ENCODE measurements at regions not wholly inside any gene's neighbourhood (a gene's known extent, or its start where the extent isn't known, plus 50 kb on each side); places are given as distances from the start of the nearest gene placed in this dataset.

DNA sequence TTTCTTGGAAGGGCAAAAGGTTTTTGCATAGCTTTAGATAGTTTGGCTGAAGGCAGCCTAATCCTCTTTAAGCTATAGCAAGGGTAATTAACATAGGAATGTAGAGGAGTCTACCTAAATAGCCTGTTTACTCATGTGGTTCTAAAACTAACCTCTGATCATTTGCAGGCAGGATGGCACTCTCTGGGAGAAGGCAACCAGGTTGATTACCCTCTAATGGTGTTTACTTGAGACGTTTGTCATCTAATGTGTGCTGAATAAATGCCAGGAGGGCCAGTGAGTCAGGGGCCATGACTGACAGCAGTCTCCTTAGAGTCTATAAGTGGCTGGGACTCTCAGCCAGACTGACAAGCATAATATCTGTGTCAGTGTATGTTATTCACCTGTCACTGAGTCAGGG is 286.4 kb downstream of the PCNX1 start:
- DNase-seq (ENCODE audit: low spot score): no peak
- Histone ChIP-seq H3K9ac (ENCODE audit: low read depth in 1 of 2, low read length in 2 of 2) (no peak overlapping the region), H3K36me3 (ENCODE audit: control insufficient read depth in 4 of 4, insufficient read depth in 3 of 4, low read depth in 1 of 4, low read length in 3 of 4) (no peaks in the 10 kb centered on the region), H3K4me3 (ENCODE audit: low read depth in 1 of 3, low read length in 3 of 3) (no peak overlapping the region), H3K4me1 (ENCODE audit: control insufficient read depth in 4 of 4, insufficient read depth in 4 of 4, low read length in 3 of 4) (no peaks in the 10 kb centered on the region), H3K27ac (ENCODE audit: low read depth in 1 of 2, low read length in 2 of 2) (no peak overlapping the region), H3K9me3 (ENCODE audit: control insufficient read depth in 4 of 4, low read length in 3 of 4) (no peaks in the 10 kb centered on the region), H3K27me3 (ENCODE audit: control insufficient read depth in 4 of 4, insufficient read depth in 4 of 4, low read length in 3 of 4) (no peaks in the 10 kb centered on the region)
- TF ChIP-seq TAF1 (conservative IDR thresholded peaks at IDR 0.05): no peak
- TF ChIP-seq, protein P1, sequence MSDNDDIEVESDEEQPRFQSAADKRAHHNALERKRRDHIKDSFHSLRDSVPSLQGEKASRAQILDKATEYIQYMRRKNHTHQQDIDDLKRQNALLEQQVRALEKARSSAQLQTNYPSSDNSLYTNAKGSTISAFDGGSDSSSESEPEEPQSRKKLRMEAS (IDR thresholded peaks at IDR 0.05): no peak
- no peak for TF ChIP-seq EGR1 (IDR thresholded peaks at IDR 0.05; ENCODE audit: low read depth in 2 of 2)
- no peak for TF ChIP-seq JUND (IDR thresholded peaks at IDR 0.05)
- TF ChIP-seq RAD21 (IDR thresholded peaks at IDR 0.05): no peak
- TF ChIP-seq HNF4A (conservative IDR thresholded peaks at IDR 0.05): no peak
- no peak for TF ChIP-seq REST (IDR thresholded peaks at IDR 0.05)
- TF ChIP-seq FOXA2 (IDR thresholded peaks at IDR 0.05): no peak
- no peak for TF ChIP-seq FOXA1 (IDR thresholded peaks at IDR 0.05)
- TF ChIP-seq GABPA (IDR thresholded peaks at IDR 0.05 in 1 of 2, conservative IDR thresholded peaks at IDR 0.05 in 1 of 2): no peak
- TF ChIP-seq NR2F2 (IDR thresholded peaks at IDR 0.05): no peak
- no peak for TF ChIP-seq ZBTB33 (IDR thresholded peaks at IDR 0.05)
- TF ChIP-seq YY1 (IDR thresholded peaks at IDR 0.05): no peak
- TF ChIP-seq, protein P2, sequence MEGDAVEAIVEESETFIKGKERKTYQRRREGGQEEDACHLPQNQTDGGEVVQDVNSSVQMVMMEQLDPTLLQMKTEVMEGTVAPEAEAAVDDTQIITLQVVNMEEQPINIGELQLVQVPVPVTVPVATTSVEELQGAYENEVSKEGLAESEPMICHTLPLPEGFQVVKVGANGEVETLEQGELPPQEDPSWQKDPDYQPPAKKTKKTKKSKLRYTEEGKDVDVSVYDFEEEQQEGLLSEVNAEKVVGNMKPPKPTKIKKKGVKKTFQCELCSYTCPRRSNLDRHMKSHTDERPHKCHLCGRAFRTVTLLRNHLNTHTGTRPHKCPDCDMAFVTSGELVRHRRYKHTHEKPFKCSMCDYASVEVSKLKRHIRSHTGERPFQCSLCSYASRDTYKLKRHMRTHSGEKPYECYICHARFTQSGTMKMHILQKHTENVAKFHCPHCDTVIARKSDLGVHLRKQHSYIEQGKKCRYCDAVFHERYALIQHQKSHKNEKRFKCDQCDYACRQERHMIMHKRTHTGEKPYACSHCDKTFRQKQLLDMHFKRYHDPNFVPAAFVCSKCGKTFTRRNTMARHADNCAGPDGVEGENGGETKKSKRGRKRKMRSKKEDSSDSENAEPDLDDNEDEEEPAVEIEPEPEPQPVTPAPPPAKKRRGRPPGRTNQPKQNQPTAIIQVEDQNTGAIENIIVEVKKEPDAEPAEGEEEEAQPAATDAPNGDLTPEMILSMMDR (IDR thresholded peaks at IDR 0.05; ENCODE audit: low read depth, low read length, missing input control): no peak
- no peak for TF ChIP-seq ATF3 (IDR thresholded peaks at IDR 0.05)
- no peak for TF ChIP-seq HNF4G (IDR thresholded peaks at IDR 0.05)
- no peak for TF ChIP-seq SP1 (IDR thresholded peaks at IDR 0.05)
- no peak for TF ChIP-seq RXRA (IDR thresholded peaks at IDR 0.05)
- 35% methylated on average over 1 of the region's 1 CpG for WGBS
